Lung (tissue), 11 donors: ENCODE measurements at regions not wholly inside any gene's neighbourhood (a gene's known extent, or its start where the extent isn't known, plus 50 kb on each side); places are given as distances from the start of the nearest gene placed in this dataset.

Source experiments
- ATAC-seq: fragments of 200-7000 bp; cut with Tn5 transposase; one replicate; pipeline ENCODE4 v1.9.1; 2020; ENCODE audit warnings: moderate number of reproducible peaks; ENCODE audit not compliant: insufficient read depth, low FRiP score
- DNase-seq, 3 donors: peaks; one replicate each; pipeline ENCODE4 v3.0.0-alpha.2; 2013 to 2017
- H3K27ac ChIP-seq, 2 donors: one replicate each; pipeline ENCODE4 v1.5.1; 2013; ENCODE audit warnings: mild to moderate bottlenecking in 2 of 2, moderate library complexity in 2 of 2, control low read depth in 1 of 2, inconsistent platforms in 1 of 2, low read depth in 1 of 2, low read length in 1 of 2
- H3K27me3 ChIP-seq, 3 donors: one replicate each; pipeline ENCODE4 v1.5.1; 2013; ENCODE audit warnings: low read length in 2 of 3; ENCODE audit not compliant: control insufficient read depth in 3 of 3, insufficient read depth in 3 of 3
- H3K36me3 ChIP-seq, 4 donors: one replicate each; pipeline ENCODE4 v1.5.1; 2013; ENCODE audit warnings: low read length in 4 of 4, mild to moderate bottlenecking in 1 of 4, moderate library complexity in 1 of 4; ENCODE audit not compliant: control insufficient read depth in 4 of 4, insufficient read depth in 4 of 4
- H3K4me1 ChIP-seq, 5 donors: one replicate each; pipeline ENCODE4 v1.5.1; 2013; ENCODE audit warnings: low read length in 5 of 5, mild to moderate bottlenecking in 2 of 5, moderate library complexity in 1 of 5; ENCODE audit not compliant: control insufficient read depth in 5 of 5, insufficient read depth in 5 of 5
- H3K4me3 ChIP-seq: one replicate; pipeline ENCODE4 v1.5.1; 2013; ENCODE audit warnings: mild to moderate bottlenecking, control low read depth, moderate library complexity
- H3K9ac ChIP-seq, 2 donors: one replicate each; pipeline ENCODE4 v1.5.1; 2013; ENCODE audit warnings: low read length in 2 of 2, control low read depth in 1 of 2; ENCODE audit not compliant: insufficient read depth in 1 of 2
- H3K9me3 ChIP-seq, 4 donors: one replicate each; pipeline ENCODE4 v1.5.1; 2013; ENCODE audit warnings: low read length in 3 of 4, mild to moderate bottlenecking in 1 of 4, moderate library complexity in 1 of 4; ENCODE audit not compliant: control insufficient read depth in 4 of 4, insufficient read depth in 3 of 4
- WGBS, 2 donors: extraction: QIAGEN DNeasy Blood & Tissue Kit; methylation state at CpG; one replicate each; pipeline ENCODE4 v1.1.7; 2013; 5-methylcytosine and 5-hydroxymethylcytosine counted together
- TF ChIP-seq, protein P1 (sequence below): IDR thresholded peaks from 2 replicates; pipeline ENCODE4 v1.5.1; 2012; ENCODE audit warnings: mild to moderate bottlenecking; ENCODE audit errors: control extremely low read depth, extremely low read depth
- donor health status: control.
- donor health status: control.
- donor health status: Bipolar disorder and iron deficiency.
- donor health status: healthy.
- donor health status: DM: yes; HTN: yes; CAD: no.

DNA sequence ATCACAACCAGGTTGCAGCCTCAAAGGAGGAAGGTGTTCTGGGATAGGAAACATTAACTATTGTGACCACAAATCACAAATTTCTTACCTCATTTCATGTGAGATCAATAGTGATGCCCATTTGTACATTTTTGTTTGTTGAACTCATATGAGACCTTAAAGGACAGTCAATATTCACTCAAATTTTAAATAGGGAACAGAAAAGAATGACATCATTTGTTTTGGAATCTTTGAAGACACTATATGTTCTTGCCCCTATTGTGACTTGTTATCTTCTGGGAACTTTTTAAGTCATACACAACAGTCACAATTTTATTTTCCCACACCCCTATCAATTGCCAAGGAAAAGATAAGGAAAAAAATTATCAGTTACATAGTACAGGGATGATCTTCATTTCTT, 346.5 kb downstream of the ARAP2 start:
- H3K9me3 ChIP-seq, result no peaks in the 10 kb centered on the region
- TF ChIP-seq, protein P1, sequence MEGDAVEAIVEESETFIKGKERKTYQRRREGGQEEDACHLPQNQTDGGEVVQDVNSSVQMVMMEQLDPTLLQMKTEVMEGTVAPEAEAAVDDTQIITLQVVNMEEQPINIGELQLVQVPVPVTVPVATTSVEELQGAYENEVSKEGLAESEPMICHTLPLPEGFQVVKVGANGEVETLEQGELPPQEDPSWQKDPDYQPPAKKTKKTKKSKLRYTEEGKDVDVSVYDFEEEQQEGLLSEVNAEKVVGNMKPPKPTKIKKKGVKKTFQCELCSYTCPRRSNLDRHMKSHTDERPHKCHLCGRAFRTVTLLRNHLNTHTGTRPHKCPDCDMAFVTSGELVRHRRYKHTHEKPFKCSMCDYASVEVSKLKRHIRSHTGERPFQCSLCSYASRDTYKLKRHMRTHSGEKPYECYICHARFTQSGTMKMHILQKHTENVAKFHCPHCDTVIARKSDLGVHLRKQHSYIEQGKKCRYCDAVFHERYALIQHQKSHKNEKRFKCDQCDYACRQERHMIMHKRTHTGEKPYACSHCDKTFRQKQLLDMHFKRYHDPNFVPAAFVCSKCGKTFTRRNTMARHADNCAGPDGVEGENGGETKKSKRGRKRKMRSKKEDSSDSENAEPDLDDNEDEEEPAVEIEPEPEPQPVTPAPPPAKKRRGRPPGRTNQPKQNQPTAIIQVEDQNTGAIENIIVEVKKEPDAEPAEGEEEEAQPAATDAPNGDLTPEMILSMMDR, result no peak
- DNase-seq, result no peak
- no peak overlapping the region for H3K9ac ChIP-seq
- no peaks in the 10 kb centered on the region for H3K4me1 ChIP-seq
- no peaks in the 10 kb centered on the region for H3K27me3 ChIP-seq
- H3K27ac ChIP-seq, result no peak overlapping the region
- no peak overlapping the region for H3K4me3 ChIP-seq
- no peak for ATAC-seq
- H3K36me3 ChIP-seq, result no peaks in the 10 kb centered on the region

DNA sequence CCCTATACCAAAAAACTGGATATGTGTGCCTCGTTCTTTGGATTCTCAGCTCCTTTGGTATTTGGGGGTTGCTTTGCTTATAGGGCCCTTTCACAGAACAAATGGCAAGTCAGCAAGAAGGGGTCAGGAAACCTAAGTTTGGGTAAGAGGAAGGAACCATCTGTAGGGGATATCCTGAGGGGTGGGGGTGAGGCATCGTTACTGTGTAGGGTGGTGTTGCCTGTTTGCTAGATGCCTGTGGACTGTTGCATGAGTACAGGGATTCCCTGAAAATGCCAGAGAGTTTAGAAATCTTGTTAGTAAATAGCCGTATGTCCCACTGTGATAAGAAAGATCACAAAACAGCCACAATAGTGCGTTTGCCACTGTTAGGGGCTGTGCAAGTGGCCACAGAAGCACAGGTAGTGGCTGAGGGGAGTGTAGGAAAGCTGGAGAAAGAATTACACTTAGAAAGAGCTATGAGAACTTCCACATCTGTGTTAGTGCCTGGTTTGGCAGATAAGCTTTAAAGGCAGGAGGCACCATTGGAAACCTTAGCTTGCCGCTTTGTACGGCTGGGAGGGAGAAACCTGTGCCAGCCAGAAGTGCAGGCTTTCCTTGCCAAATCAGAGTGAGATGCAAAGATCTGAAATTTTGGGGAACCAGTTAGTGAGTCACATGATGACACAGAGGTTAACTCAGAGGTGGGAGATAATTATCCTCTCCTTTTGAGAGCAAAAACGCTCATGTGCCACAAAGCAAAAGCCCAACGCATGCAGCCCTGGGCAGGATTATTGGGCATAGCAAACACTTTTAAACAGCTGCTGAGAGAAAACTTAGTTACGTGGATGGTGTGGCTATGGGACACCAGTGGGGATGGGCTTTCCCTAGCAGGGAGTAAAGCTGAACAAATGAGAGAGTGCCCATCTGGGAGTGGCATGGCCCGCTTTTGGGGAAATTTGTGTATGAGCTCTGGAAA, 343.7 kb downstream of the ARAP2 start:
- no peak overlapping the region for H3K27ac ChIP-seq
- no peaks in the 10 kb centered on the region for H3K36me3 ChIP-seq
- no peak overlapping the region for H3K9ac ChIP-seq
- no peaks in the 10 kb centered on the region for H3K9me3 ChIP-seq
- no peaks in the 10 kb centered on the region for H3K27me3 ChIP-seq
- TF ChIP-seq, protein P1, result no peak
- 29 to 56% methylated on average over 10 of the region's 10 CpGs for WGBS, 2 donors
- no peak for ATAC-seq
- no peak overlapping the region for H3K4me3 ChIP-seq
- H3K4me1 ChIP-seq, result no peaks in the 10 kb centered on the region
- DNase-seq, result peak in 1 of 3 donors; percentile 3

DNA sequence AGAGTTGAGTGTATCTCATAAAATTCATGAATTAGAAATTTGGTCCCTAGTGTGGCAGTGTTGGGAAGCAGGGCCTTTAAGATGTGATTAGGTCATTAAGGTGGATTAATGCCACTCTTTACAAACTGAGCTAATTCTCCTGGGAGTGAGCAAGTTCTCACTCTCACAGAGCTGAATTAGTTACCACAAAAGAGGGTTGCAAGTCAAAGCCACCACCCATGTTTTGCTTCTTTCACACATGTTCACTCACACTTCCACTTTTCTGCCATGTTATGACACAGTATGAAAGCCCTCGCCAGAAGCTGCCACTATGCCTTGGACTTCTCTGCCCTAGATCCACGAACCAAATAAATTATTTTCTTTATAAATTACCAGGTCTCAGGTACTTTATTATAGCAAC, 332.1 kb downstream of the ARAP2 start:
- DNase-seq, result no peak
- Histone ChIP-seq H3K4me3 (no peak overlapping the region), H3K4me1 (no peaks in the 10 kb centered on the region), H3K9ac (no peak overlapping the region), H3K9me3 (peaks cover 0 to 2% (median 0%) of the 10 kb centered on the region in 4 donors), H3K27me3 (no peaks in the 10 kb centered on the region), H3K36me3 (no peaks in the 10 kb centered on the region), H3K27ac (no peak overlapping the region)
- WGBS, 2 donors, result 58 to 67% methylated on average over 2 of the region's 2 CpGs
- no peak for ATAC-seq
- TF ChIP-seq, protein P1, result no peak
